ENCODE measurements at regions not wholly inside any gene's neighbourhood (a gene's known extent, or its start where the extent isn't known, plus 50 kb on each side); places are given as distances from the start of the nearest gene placed in this dataset.

- no peaks in the 10 kb centered on the region for H3K27me3 Mint-ChIP-seq
- no CpG with 5 or more reads among the region's 2 CpGs for WGBS (ENCODE audit: insufficient coverage)
- no peak overlapping the region for H3K4me3 Mint-ChIP-seq
- Histone ChIP-seq H3K36me3 (replicated peaks in 1 of 2; ENCODE audit: control extremely low read depth in 1 of 2, control insufficient read depth in 1 of 2, extremely low read depth in 1 of 2, insufficient read depth in 2 of 2, low read length in 1 of 2) (no peaks in the 10 kb centered on the region), H3K27ac (ENCODE audit: low read length in 2 of 2) (no peak overlapping the region), H3K4me1 (ENCODE audit: control insufficient read depth in 2 of 2, insufficient read depth in 2 of 2, low read length in 2 of 2) (no peaks in the 10 kb centered on the region), H4K20me1 (ENCODE audit: control insufficient read depth, insufficient read depth, low read length, poor library complexity, severe bottlenecking) (no peaks in the 10 kb centered on the region), H3K9ac (ENCODE audit: low read length) (no peak overlapping the region), H3K27me3 (replicated peaks in 1 of 4; ENCODE audit: control extremely low read depth in 1 of 4, control insufficient read depth in 3 of 4, insufficient read depth in 4 of 4, low read length in 3 of 4) (no peaks in the 10 kb centered on the region), H3K4me2 (replicated peaks; ENCODE audit: low read depth, low read length, poor library complexity, severe bottlenecking) (no peak overlapping the region), H3K9me3 (ENCODE audit: control extremely low read depth in 1 of 3, control insufficient read depth in 2 of 3, insufficient read depth in 1 of 3, low read length in 2 of 3) (peaks cover 0 to 9% (median 0%) of the 10 kb centered on the region in 3 donors), H3K79me2 (ENCODE audit: control insufficient read depth, insufficient read depth, low read length) (no peaks in the 10 kb centered on the region), H3K4me3 (ENCODE audit: control extremely low read depth in 1 of 5, extremely low read depth in 1 of 5, insufficient read depth in 1 of 5, low read depth in 2 of 5, low read length in 4 of 5) (no peak overlapping the region), H2AFZ (ENCODE audit: insufficient read depth, low read depth, low read length, poor library complexity, severe bottlenecking) (no peak overlapping the region)
- DNase-seq: no peak
- intact Hi-C loops (cut with micrococcal nuclease): no loop called here
- H3K27ac Mint-ChIP-seq: no peak overlapping the region
- TF ChIP-seq CTCF (IDR thresholded peaks at IDR 0.05) (no peak), EZH2 (IDR thresholded peaks at IDR 0.05; ENCODE audit: borderline replicate concordance, insufficient read depth, low read depth, low read length, poor library complexity, severe bottlenecking) (no peak)
- H3K4me1 Mint-ChIP-seq: no peaks in the 10 kb centered on the region
- ChIA-PET POLR2A (no interaction called here), CTCF (no interaction called here)
- peaks cover 3% of the 10 kb centered on the region for H3K9me3 Mint-ChIP-seq (ENCODE audit: insufficient read depth)
- ATAC-seq (ENCODE audit: low read depth): no peak
Observed at GRCh38 chr2:162912787-162913186, 74.2 kb upstream of the KCNH7 start.

GRCh38 chr2:162908567-162908966 lies 70.0 kb upstream of the KCNH7 start:
- H3K27me3 Mint-ChIP-seq: no peaks in the 10 kb centered on the region
- WGBS (ENCODE audit: insufficient coverage): 31% methylated on average over 2 of the region's 2 CpGs
- no peak overlapping the region for H3K4me3 Mint-ChIP-seq

More at GRCh38 chr2:162908567-162908966, 70.0 kb upstream of the KCNH7 start:
- Histone ChIP-seq H3K4me1 (ENCODE audit: control insufficient read depth in 2 of 2, insufficient read depth in 2 of 2, low read length in 2 of 2) (no peaks in the 10 kb centered on the region), H2AFZ (ENCODE audit: insufficient read depth, low read depth, low read length, poor library complexity, severe bottlenecking) (no peak overlapping the region), H3K4me3 (ENCODE audit: control extremely low read depth in 1 of 5, extremely low read depth in 1 of 5, insufficient read depth in 1 of 5, low read depth in 2 of 5, low read length in 4 of 5) (no peak overlapping the region), H3K27ac (ENCODE audit: low read length in 2 of 2) (no peak overlapping the region), H3K27me3 (replicated peaks in 1 of 4; ENCODE audit: control extremely low read depth in 1 of 4, control insufficient read depth in 3 of 4, insufficient read depth in 4 of 4, low read length in 3 of 4) (no peaks in the 10 kb centered on the region), H3K9me3 (ENCODE audit: control extremely low read depth in 1 of 3, control insufficient read depth in 2 of 3, insufficient read depth in 1 of 3, low read length in 2 of 3) (no peaks in the 10 kb centered on the region), H3K4me2 (replicated peaks; ENCODE audit: low read depth, low read length, poor library complexity, severe bottlenecking) (no peak overlapping the region), H3K9ac (ENCODE audit: low read length) (no peak overlapping the region), H4K20me1 (ENCODE audit: control insufficient read depth, insufficient read depth, low read length, poor library complexity, severe bottlenecking) (no peaks in the 10 kb centered on the region), H3K79me2 (ENCODE audit: control insufficient read depth, insufficient read depth, low read length) (no peaks in the 10 kb centered on the region), H3K36me3 (replicated peaks in 1 of 2; ENCODE audit: control extremely low read depth in 1 of 2, control insufficient read depth in 1 of 2, extremely low read depth in 1 of 2, insufficient read depth in 2 of 2, low read length in 1 of 2) (no peaks in the 10 kb centered on the region)
- DNase-seq: no peak
- Mint-ChIP-seq H3K27ac (no peak overlapping the region), H3K9me3 (ENCODE audit: insufficient read depth) (no peaks in the 10 kb centered on the region), H3K4me1 (no peaks in the 10 kb centered on the region)
- TF ChIP-seq EZH2 (IDR thresholded peaks at IDR 0.05; ENCODE audit: borderline replicate concordance, insufficient read depth, low read depth, low read length, poor library complexity, severe bottlenecking) (no peak), CTCF (IDR thresholded peaks at IDR 0.05) (no peak)
- ChIA-PET POLR2A (no interaction called here), CTCF (no interaction called here)
- no peak for ATAC-seq (ENCODE audit: low read depth)
- intact Hi-C loops (cut with micrococcal nuclease): no loop called here
